ENCODE measurements at regions not wholly inside any gene's neighbourhood (a gene's known extent, or its start where the extent isn't known, plus 50 kb on each side); places are given as distances from the start of the nearest gene placed in this dataset.

DNA sequence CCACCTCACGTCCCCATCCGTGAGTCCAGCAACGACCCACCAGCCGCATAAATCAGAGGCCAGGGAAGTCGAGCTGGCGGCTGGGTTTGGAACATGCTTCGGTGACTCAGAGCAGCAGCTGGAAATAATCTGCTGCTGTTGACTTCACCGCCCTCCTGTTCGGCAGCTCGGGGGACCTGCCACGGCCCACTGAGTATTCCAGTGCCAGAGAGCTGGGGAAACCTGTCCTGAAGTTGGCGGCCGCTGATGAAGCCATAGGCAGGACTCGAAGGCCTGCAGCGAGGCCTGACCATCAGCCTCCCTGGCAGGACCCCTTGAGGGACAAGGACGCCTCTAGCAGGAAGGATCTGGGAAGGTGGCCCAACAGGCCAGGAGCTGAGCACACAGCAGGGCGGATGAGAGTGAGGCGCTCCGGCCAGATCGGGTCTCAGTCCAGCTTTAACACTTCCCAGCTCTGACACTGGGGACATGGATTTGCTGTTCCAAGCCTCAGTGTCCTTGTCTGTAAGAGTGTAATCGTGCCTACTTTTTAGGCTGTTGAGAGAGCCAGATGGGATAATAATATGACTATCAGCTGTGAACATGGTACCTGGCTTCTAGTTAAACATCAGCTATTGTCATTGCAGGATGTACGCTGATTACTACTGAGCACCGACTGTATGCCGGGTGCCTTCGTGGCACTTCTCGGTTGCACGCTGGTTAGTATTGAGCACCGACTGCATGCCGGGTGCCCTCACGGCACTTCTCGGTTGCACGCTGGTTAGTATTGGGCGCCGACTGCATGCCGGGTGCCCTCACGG, 50.4 kb upstream of the CIBAR2 start:
- FAIRE-seq (no peak), DNase-seq (ENCODE audit: insufficient read length, low spot score) (no peak)

DNA sequence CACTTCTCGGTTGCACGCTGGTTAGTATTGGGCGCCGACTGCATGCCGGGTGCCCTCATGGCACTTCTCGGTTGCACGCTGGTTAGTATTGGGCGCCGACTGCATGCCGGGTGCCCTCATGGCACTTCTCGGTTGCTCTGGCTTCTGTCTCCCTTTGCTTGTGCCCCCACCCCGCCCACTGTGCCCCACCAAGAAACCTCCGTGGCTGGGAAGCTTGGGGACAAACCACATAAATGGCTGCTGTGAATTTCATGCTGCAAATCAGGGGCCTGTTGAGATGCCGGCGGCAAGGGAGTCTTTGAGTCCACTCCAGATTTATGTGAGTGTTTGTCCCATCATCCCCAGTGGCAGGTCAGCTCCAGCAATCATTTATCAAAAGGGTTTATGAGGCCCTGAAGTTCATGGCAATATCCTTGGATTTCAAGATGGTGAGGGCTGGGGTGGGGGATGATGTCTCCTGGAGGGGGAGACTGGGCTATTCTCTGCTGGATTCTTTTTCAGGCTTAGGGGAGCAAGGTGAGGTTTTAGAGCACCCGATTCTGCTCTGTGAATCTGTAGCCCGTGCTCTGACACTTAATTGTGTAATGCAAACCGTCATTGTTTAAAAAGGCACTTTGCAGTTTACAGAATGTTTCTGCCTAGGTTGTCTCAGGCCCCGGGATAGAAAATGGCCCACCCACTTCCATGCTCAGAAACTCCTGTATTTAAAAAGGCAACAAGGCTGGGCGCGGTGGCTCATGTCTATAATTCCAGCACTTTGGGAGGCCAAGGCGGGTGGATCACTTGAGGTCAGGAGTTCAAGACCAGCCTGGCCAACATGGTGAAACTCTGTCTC, 51.2 kb upstream of the CIBAR2 start:
- DNase-seq (ENCODE audit: insufficient read length, low spot score) = no peak
- FAIRE-seq = no peak

DNA sequence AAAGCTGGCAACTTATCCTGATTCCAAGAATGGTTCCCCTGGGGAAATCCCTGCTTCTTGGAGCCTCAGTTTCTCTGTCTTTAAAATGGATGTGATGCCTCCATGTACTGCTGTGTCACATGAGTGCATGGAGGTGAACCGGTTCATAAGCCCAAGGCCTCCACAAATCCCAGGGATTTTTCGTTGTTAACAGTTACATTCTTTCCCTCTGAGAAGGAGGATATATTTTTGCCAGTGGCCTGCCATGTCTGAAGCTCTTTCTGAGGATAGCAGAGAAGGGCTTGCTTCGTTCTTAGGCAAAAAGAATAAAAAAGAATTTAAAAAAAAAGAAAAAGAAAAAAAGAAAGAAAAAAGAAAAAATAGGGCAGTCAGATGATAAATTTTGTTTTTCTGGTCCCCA, 52.2 kb upstream of the CIBAR2 start:
- FAIRE-seq (no peak), DNase-seq (ENCODE audit: insufficient read length, low spot score) (no peak)

DNA sequence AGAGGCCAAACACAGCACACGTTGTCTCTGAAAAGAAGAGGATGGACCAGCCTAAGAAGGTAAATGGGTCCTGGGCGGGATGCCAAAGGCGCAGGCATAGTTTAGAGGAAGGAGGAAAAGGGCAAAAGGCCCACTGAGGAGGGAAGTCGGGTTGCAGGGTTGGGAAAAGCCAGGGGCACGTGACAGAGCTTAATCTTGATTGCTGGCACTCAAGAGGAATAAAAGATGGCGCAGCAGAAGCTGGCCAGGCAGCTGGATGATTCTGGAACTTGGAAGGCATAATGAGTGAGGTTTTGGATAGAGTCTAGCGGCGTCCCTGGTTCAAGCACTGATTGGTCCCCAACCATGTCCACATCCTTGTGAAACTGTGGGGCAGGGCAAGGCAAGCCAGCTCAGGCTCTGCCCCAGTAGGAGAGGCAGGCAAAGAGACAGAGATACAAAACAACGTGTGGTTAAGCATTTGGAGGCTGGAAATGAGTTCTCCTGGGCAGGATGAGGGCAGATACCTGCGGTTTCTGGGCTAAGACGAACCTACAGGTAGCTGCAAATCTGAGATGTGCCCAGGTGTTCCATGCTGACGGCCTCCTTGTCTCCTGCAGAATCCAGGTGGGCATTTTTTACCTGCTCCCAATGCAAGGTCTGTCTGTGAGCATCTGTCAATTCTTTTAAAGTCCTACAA, 52.7 kb upstream of the CIBAR2 start:
- DNase-seq (ENCODE audit: insufficient read length, low spot score) (no peak), FAIRE-seq (no peak)

DNA sequence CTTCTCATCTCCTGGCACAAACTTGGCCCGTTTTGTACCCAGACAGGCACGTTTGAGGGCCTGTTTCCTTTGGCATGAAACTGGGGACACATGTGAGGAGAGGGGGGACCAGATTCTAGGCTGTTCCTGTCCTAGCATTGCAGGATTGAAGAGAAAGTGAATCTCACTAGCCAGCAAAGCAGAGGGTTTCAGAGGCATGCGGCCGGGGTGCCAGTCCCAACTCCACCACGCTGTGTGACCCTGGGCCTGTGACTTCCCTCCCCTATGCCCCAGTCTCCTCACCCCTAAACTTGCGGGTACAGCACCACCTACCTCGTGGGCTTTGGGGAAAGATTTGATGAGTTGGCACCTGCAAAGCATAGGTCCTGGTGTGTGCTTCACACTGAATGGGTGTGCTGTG, 53.5 kb upstream of the CIBAR2 start:
- FAIRE-seq = no peak

DNA sequence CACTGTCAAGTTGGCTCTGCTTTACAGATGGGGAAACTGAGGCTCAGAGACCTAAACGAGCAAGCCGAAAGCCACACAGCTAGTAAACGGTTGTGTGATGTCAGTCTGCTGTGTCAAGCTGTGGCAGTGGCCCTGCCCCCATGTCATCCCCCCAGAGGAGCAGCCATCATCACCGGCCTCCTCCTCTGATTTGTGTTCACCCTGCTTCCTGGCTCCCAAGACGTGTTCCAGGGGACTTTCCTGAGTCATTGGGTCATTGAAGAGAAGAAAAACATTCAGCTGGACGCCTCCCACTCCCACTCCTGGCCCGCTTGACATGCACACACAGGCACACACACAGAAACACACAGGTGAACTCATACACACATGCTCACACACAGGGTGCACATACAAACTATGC, 54.0 kb upstream of the CIBAR2 start:
- DNase-seq (ENCODE audit: insufficient read length, low spot score) = no peak
- no peak for FAIRE-seq

More for the DNA sequence above, 53.5 kb upstream of the CIBAR2 start:
- DNase-seq (ENCODE audit: insufficient read length, low spot score) = no peak

DNA sequence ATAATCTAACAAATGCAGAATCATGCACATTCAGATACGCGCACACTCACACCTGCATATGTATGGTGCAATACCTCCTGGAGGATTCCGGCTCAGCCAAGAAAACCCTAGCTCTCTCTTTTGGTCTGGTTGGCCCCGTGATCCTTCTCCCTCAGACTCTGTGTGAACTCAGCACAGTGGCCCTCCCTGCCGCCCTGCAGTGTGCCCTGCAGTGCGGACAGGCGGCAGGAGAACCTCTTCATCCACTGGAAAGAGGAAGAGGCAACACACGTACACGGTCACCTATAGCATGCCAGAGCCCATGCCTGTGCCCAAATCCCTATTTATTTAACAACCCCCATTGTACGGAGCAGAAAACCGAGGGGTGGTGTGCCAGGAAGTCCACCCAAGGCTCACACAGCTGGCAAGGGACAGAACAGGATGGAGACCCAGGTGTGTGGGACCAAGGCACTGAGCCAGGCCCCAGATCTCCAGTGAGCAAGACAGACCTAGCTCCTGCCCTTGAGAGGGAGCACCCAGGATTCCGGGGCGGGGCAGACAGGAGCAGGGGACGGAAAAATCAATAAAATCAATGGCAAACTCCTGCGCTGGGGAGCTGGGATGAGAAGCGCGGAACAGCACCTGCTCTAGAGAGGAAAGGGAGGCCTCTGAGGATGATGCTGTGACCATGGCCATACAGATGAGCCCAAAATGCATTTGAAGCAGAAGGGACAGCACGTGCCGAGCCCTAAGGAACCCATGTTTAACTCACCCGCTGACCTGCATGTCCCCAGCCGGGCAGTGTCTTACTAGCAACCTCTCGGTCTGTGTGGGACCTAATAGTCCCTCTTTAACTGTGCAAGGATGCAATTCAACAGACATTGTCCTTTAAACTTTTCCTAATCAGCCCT, 54.7 kb upstream of the CIBAR2 start:
- FAIRE-seq (no peak), DNase-seq (ENCODE audit: insufficient read length, low spot score) (no peak)

DNA sequence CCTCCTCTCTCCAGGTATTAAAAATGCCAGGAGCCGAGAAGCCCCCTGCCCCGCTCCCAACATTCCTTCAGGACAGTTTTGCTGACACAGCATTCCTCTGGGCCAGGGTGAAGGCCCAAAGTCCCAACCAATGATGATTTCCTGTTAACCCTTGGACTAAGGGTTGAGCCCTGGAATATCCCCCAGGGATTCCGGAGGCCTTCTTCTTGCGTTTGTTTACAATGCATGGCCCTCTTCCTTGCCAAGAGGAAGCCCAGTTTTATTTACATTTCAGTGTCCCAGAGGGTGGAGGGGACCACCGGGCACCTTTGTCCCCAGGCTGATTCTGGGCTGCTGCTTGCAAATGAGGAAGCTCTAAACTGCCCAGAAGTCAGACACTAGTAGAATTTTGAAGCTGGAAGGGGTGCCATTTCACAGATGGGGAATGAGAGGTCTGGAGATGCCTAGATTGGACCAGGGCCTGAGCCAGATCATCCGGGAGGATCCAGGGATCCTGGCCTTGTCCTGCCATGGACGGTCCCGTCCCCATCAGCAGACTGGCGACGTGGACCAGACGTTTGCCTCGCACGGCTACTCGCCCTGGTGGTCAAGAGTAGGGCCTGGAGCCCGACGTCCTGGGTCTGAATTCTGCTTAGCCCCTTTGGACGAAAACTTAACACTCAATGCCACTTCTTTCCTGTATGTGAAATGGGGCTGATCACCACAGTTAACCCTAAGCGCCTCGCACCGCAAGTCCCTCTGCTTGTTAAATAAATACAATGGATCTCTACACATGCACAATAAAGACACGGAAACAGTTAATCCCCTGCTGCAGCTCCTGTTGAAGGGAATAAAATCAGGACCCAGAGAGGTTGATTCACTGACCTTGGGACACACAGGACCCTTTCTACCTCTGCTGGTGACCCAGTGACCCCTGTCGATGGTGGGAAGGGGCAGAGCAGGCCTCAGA, 55.6 kb upstream of the CIBAR2 start:
- no peak for FAIRE-seq
- no peak for DNase-seq (ENCODE audit: insufficient read length, low spot score)

DNA sequence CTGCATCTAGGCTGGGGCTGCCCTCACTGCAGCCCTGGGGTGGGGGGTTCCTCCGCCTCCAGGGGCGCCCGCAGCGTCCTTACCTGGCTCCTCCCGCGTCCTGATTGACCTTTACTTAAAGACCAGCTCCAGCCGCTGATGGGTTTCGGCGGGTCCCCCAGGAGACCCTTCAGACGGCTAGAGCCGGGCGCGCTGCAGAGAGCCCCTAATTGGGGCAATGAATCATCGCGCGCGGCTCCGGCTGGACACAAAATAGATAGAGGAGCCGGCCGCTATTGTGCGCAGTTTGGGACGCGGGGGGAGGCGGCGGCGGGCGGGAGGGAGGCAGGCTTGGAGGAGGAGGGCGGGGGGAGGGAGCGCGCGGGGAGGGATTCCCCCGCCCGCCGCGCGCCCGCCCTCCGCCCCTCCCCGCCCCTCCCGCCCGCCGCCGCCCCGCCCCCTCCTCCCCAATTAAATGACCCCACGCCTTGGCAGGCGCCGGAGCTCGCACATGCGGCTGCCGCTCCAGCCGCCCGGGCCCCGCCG, 56.5 kb upstream of the CIBAR2 start:
- DNase-seq (ENCODE audit: insufficient read length, low spot score) (no peak), FAIRE-seq (no peak)

DNA sequence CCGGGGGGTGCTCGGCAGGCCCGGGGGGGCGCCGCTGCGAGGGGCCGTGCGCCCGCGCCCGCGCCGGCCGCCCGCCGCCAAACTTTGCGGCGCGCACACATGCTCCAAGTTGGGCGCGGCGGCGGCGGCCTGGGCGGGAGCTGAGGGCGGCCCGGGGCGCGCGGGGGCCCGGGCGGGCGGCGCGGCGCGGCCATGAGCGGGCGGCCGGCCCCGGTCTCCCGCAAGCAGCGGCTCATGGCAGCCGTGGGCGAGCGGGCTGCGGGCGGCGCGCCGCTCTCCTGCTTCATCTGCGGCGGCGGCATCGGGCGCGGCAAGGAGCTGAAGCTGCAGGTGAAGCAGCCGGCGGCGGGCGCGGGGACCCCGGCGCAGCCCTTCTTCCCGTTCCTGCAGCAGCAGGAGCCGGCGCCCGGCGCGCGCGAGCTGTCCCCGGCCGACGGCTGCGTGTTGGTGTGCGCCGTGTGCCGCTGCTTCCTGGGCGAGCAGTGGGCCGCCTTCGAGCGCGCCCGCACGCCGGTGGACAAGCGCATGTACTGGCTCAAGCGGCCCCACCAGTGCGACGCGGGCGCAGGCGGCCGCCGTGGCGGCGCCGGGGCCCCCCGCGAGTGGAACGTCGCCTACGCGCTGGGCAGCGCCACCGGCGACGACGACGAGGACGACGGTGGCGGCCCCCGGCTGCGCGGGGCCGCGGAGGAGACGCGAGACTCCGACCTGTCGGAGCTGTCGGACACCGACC, 57.2 kb upstream of the CIBAR2 start:
- FAIRE-seq (peak; percentile 38), DNase-seq (ENCODE audit: insufficient read length, low spot score) (no peak)

DNA sequence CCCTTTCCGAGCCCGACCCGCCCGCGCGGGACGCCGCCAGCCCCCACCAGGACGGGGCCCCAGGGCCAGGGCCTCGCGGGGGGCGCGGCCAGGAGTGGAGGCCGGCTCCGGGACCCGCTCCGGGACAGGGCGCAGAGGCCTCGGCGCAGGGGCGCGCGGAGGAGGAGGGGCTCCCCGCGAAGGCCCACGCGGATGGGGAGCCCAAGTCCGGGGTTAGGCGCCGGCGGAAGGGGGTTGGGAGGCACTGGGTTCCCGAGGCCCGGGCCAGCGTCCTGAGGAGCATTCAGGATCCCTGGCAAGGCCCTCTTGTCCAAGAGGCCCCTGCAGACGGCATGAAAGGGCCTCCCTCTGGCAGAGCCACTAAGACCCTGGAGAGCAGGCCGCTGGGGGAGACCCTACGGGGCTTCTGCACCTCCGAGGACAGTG, 57.8 kb upstream of the CIBAR2 start:
- FAIRE-seq (no peak), DNase-seq (ENCODE audit: insufficient read length, low spot score) (no peak)

DNA sequence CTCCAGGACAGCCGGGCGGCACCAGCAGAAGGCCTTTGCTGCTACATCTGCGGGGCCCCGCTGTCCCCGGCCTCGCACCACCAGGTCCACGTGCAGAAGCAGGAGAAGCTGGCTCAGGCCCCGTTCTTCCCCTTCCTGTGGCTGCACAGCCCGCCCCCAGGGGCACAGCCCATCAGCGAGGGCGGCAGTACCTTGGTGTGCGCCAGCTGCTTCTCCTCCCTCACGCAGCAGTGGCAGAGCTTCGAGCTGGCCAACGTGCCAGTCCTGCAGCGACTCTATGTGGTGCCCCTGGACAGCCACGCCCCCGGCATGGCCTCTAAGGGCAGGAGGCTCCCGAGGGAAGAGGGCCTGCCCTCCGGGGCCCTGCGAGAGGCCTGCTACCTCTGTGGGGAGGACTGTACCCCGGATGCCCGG, 58.3 kb upstream of the CIBAR2 start:
- DNase-seq (ENCODE audit: insufficient read length, low spot score) (no peak), FAIRE-seq (no peak)

DNA sequence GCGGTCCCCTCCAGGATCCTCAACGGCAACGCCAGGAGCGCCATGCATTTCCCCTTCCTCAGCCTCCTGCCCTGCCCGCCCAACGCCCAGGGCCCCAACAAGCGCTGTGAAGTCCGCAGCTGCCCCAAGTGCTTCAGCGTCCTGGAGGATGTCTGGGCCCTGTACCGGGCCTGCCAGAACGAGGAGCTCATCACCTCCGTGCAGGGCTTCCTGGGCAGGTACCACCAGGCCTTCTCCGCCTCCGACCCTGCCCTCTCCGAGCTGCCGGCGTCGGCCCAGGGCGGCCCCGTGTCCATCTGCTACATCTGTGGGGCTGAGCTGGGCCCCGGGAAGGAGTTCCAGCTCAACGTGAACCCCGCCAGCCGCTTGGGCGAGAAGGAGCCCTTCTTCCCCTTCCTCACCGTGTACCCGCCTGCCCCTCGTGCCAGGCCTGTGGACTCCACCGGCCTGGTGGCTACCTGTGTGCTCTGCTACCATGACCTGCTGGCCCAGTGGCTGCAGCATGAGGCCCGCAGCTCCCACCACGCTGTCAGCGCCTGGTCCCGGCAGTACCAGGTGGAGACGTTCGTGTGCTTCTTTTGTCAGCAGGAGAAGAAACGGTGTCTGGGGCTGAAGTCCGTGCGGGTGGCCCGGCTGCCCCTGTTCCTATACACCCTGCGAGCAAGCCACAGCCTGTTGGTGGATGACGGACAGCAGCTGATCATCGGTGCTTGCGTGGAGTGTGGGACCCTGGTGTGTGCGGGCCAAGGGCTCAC, 58.9 kb upstream of the CIBAR2 start:
- FAIRE-seq = no peak
- DNase-seq (ENCODE audit: insufficient read length, low spot score) = no peak

DNA sequence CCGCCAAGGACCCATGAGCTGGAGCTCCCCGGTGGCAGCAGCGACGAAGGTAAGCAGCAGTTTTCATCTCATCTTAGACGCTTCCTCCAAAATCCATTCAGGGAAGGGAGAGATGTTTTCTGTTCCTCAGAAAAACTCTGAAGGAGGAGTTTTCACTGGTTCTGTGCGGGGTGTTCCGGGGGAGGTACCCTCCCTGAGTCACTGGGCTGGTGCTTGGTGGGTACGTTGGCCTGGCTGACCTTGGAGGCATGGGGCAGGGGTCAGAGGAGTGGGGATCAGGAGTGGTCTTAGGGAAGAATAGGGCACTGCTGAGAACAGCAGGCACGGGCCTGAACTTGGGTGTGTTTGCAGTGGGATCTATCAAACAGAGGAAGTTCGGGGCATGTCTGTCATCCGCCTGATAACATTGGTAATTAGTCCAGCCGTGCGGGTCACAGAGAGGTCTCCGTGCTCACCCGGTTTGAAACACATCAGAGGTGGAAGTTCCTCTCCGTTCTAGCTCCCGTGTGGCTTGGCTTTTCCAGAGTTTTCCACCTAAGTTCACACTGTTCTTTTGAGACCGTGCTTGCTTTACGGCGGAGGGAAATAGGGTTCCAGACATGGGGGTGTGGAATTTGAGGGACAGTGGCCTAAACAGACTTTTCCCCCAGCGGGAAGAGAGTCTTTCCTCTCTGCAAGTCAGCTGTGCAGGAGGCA, 59.6 kb upstream of the CIBAR2 start:
- no peak for DNase-seq (ENCODE audit: insufficient read length, low spot score)
- FAIRE-seq = peak; percentile 38

DNA sequence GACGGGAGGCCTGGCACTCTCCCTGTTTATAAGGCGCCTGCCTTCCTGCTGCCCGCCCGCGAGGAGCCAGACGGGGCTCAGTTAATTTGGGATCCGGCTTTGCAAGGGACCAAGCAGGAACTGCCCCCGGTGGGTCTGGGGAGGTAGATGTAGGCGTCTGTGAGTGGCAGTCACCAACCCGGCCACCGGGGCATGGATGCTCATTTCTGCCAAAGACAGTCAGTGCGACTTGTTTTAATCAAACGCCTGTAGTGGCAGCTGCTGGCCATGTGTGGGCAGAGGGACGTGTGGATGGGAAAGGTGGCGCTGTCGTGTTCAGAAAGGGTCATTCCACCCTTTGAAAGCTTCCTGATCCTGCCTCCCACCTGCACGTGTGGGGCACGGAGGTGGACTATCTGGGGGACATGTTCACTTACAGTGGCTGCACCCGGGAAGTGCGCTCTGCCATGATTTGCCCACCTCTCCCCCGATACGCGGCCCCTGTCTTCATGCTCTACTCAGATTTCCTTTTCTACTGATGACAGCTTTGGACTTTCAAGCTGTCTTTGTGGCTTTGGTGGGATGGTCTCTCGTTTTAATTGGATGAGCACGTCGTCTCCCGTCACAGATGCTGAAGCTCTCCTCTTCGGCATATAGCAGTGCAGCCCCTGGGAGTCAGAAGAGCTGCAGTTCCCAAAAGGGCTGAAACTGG, 60.3 kb upstream of the CIBAR2 start:
- DNase-seq (ENCODE audit: insufficient read length, low spot score) (peak; percentile 67), FAIRE-seq (peak; percentile 84)

DNA sequence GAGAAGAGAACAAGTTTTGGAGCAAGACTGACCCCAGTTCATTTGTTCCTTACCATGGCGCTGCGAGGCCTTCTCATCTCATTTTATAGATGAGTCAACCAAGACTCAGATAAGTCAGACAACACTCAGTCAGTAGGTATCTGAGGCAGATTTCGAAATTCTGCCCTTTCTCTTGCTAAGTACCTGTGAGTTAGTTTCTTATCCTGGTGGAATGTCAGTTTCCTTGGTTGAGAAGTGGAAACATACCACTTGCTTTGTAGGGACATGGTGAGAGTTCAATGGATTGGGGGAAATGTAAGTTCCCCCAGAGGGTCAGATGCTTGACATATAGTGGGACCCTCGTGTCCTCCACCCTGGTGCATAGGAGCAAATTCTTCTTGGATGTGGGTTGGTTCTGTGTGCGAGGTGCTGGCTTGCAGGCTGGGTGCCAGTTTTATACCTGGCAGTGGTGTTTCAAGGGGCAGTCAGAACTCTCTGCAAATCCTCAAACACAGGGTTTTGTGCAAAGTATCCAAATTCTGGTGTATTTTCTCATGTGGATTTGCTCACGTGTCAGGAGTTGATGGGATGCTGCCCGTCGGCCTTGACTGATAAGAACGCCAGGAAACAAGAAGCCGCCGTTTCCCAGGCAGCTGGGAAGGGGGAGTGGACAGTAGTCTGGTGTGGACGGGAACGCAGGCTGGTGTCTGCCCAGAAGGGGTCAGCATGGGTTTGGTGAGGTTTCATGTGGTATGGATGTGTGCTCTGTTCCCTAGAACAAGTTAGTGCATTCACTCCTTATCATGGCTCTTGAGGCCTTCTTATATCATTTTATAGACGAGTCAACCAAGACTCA, 61.1 kb upstream of the CIBAR2 start:
- DNase-seq (ENCODE audit: insufficient read length, low spot score) = peak; percentile 67

More for the DNA sequence above, 61.1 kb upstream of the CIBAR2 start:
- peak; percentile 59 for FAIRE-seq

Data from HTR-8/SVneo (cell line).